Panc1 (cell line): ENCODE measurements at regions not wholly inside any gene's neighbourhood (a gene's known extent, or its start where the extent isn't known, plus 50 kb on each side); places are given as distances from the start of the nearest gene placed in this dataset.

ENCODE experiments used
- ATAC-seq: fragments of 200-7000 bp; cut with Tn5 transposase; 2 replicates; pipeline ENCODE4 v1.9.1; 2020; ENCODE audit warnings: mild to moderate bottlenecking, moderate library complexity
- BruUV-seq: library from RNA; stranded (reverse); fragments of 400-500 nt; replicated peaks from 2 replicates; lab custom pipeline; 2021; lab: Mats Ljungman, UMichigan
- CTCF ChIA-PET: fragments of 300-600 bp; sonication (Branson Sonifier 250); formaldehyde crosslinking; loops from one replicate; lab custom pipeline; 2022; ENCODE audit warnings: antibody characterized with exemption; lab: Charles Lee
- POLR2A ChIA-PET: fragments of 300-600 bp; sonication (Branson Sonifier 250); formaldehyde crosslinking; loops from one replicate; lab custom pipeline; 2022; ENCODE audit warnings: antibody characterized with exemption; lab: Charles Lee
- DNase-seq: peaks from one replicate; pipeline ENCODE4 v3.0.0-alpha.2; 2010; ENCODE audit warnings: low read depth, low spot score
- H3K27ac ChIP-seq: 2 replicates; pipeline ENCODE4 v1.5.1; 2011; ENCODE audit warnings: mild to moderate bottlenecking, low read length, inconsistent platforms
- H3K27me3 ChIP-seq: fragments of 200-500 bp; sonication (Bioruptor generic); 2 replicates; pipeline ENCODE4 v1.6.0; 2014; ENCODE audit warnings: low read length, inconsistent platforms; ENCODE audit not compliant: control insufficient read depth, insufficient read depth
- H3K36me3 ChIP-seq: fragments of 200-500 bp; sonication (Bioruptor generic); 2 replicates; pipeline ENCODE4 v1.5.1; 2014; ENCODE audit warnings: inconsistent platforms, mild to moderate bottlenecking, low read length, moderate library complexity; ENCODE audit not compliant: control insufficient read depth, insufficient read depth
- H3K4me1 ChIP-seq: 2 replicates; pipeline ENCODE4 v1.5.1; 2011; ENCODE audit warnings: inconsistent platforms, mild to moderate bottlenecking, low read length, moderate library complexity; ENCODE audit not compliant: control insufficient read depth, insufficient read depth
- H3K4me3 ChIP-seq, 2 experiments: 2 replicates each; pipeline ENCODE4 v1.5.1; 2011 to 2012; ENCODE audit warnings: low read depth in 2 of 2, low read length in 2 of 2, mild to moderate bottlenecking in 2 of 2, inconsistent platforms in 1 of 2, moderate library complexity in 1 of 2
- H3K9me3 ChIP-seq: fragments of 200-500 bp; sonication (Bioruptor generic); 2 replicates; pipeline ENCODE4 v1.5.1; 2014; ENCODE audit warnings: low read depth, mild to moderate bottlenecking, inconsistent platforms, low read length, moderate library complexity; ENCODE audit not compliant: control insufficient read depth, insufficient read depth
- POLR2AphosphoS5 ChIP-seq: IDR thresholded peaks from 2 replicates; pipeline ENCODE4 v1.6.1; 2012; ENCODE audit warnings: mild to moderate bottlenecking, low read depth, low read length, moderate library complexity
- SIN3A ChIP-seq: IDR thresholded peaks from 2 replicates; pipeline ENCODE4 v1.6.1; 2012; ENCODE audit warnings: low read depth, mild to moderate bottlenecking, low read length, moderate library complexity, borderline replicate concordance; ENCODE audit not compliant: insufficient read depth
- TCF7L2 ChIP-seq: IDR thresholded peaks from 2 replicates; pipeline ENCODE4 v1.6.1; 2011; ENCODE audit warnings: mild to moderate bottlenecking, low read depth, low read length, inconsistent platforms
- in situ Hi-C: cut with HindIII; loops from 2 replicates; pipeline ENCODE4 v1.10.0; 2016; ENCODE audit warnings: low sequenced_read_pairs, low pct_unique_long_range_greater_than_20kb
- intact Hi-C: fragments of 100-400 bp; cut with micrococcal nuclease; formaldehyde crosslinking; loops from one replicate; pipeline ENCODE4 v1.10.0; 2022; ENCODE audit not compliant: unreplicated experiment
- TF ChIP-seq, protein P1 (sequence below), 2 experiments: IDR thresholded peaks; 2 replicates each; pipeline ENCODE4 v1.6.1; 2011 to 2012; ENCODE audit warnings: low read depth in 2 of 2, control low read depth in 1 of 2, low read length in 1 of 2, mild to moderate bottlenecking in 1 of 2, moderate library complexity in 1 of 2; ENCODE audit not compliant: insufficient read depth in 1 of 2
- TF ChIP-seq, protein P2 (sequence below): fragments of 450-650 bp; IDR thresholded peaks from 2 replicates; pipeline ENCODE4 v1.5.1; 2017; ENCODE audit warnings: mild to moderate bottlenecking

DNA sequence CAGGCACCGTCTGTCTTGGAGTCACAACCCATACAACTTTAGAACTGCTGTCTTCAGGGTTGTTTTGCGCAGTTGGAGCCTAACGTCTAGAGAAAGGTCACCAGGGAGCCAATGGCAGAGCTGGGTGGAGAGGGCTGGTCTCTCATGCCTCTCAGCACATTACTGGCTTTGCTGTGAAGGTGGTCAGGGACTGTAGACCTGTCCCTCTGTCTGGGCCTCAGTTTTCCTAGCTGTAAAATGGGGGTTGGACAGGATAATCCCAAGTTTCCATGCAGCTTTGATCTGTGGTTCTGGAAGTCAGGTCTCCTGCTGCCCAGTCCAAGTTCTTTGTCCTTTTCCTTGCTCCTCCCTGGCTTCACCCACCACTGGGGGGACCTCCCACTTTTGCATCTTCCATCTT, 52.2 kb upstream of the EPB41L1 start:
- intact Hi-C loops (no loop called here), in situ Hi-C loops (no loop called here)
- BruUV-seq, result no TSS peak
- no peak for DNase-seq
- POLR2A ChIA-PET, result interaction anchor here (0.5 kb wide), 1 partner anchor 106 kb away, joined by 4 read pairs; no protein-coding TSS in a partner anchor
- CTCF ChIA-PET, result interaction anchor here (0.6 kb wide), 1 partner anchor 486 kb away, joined by 9 read pairs; the partner anchor contains the start of gene SPAG4
- Histone ChIP-seq H3K4me3 (no peak overlapping the region), H3K36me3 (no peaks in the 10 kb centered on the region), H3K27ac (no peak overlapping the region), H3K9me3 (no peaks in the 10 kb centered on the region), H3K27me3 (no peaks in the 10 kb centered on the region), H3K4me1 (no peaks in the 10 kb centered on the region)
- no peak for ATAC-seq
- TF ChIP-seq, protein P1, sequence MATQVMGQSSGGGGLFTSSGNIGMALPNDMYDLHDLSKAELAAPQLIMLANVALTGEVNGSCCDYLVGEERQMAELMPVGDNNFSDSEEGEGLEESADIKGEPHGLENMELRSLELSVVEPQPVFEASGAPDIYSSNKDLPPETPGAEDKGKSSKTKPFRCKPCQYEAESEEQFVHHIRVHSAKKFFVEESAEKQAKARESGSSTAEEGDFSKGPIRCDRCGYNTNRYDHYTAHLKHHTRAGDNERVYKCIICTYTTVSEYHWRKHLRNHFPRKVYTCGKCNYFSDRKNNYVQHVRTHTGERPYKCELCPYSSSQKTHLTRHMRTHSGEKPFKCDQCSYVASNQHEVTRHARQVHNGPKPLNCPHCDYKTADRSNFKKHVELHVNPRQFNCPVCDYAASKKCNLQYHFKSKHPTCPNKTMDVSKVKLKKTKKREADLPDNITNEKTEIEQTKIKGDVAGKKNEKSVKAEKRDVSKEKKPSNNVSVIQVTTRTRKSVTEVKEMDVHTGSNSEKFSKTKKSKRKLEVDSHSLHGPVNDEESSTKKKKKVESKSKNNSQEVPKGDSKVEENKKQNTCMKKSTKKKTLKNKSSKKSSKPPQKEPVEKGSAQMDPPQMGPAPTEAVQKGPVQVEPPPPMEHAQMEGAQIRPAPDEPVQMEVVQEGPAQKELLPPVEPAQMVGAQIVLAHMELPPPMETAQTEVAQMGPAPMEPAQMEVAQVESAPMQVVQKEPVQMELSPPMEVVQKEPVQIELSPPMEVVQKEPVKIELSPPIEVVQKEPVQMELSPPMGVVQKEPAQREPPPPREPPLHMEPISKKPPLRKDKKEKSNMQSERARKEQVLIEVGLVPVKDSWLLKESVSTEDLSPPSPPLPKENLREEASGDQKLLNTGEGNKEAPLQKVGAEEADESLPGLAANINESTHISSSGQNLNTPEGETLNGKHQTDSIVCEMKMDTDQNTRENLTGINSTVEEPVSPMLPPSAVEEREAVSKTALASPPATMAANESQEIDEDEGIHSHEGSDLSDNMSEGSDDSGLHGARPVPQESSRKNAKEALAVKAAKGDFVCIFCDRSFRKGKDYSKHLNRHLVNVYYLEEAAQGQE (IDR thresholded peaks at IDR 0.05; ENCODE audit: insufficient read depth in 1 of 2, low read depth in 2 of 2, low read length in 1 of 2), result no peak
- no peak for TF ChIP-seq TCF7L2
- no peak for TF ChIP-seq POLR2AphosphoS5

DNA sequence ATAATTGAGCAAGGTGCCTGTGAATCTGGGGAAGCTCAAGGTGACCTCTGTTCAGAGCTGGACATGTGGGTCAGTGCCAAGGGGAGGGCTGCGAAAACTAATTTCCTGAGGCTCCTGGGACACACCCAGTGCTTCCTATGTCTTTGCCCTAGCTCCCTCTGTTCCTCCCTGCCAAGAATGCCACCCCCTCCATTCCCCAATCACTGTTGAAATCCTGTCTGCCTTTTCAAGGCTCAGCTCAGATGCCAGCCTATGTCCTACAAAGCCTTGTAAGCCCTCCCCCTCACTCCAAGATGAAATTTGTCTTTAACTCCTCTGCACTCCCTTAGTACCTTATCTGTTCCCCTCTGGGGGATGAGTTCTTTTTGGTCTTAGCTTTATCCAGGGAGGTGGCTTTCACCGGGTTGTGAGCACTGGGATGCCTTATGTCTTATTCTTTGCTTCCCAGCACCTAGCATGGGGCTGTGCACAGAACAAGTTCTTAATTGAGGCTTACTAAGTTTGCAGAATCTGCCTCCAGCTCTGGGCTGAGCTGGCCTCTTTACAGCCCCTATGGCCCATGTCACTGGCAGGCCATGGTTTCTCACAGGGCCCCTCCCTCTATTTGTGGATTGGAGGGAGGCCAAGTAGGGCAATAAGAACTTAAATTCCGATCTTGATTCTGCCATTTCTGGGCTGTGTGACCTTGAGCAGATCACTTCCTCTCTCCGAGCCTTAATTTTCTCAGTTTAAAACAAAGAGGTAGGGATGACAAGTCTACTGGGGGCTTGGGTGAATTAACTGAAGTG, 51.5 kb upstream of the EPB41L1 start:
- in situ Hi-C loops, result no loop called here
- H3K9me3 ChIP-seq, result no peaks in the 10 kb centered on the region
- ATAC-seq, result no peak
- POLR2A ChIA-PET, result interaction anchor here (0.5 kb wide), 1 partner anchor 107 kb away, joined by 4 read pairs; no protein-coding TSS in a partner anchor
- no peaks in the 10 kb centered on the region for H3K36me3 ChIP-seq
- H3K4me3 ChIP-seq, result no peak overlapping the region
- CTCF ChIA-PET, result no interaction called here
- no TSS peak for BruUV-seq
- no peak for TF ChIP-seq SIN3A
- TF ChIP-seq, protein P1 (IDR thresholded peaks at IDR 0.05; ENCODE audit: insufficient read depth in 1 of 2, low read depth in 2 of 2, low read length in 1 of 2), result no peak
- no peak for TF ChIP-seq TCF7L2
- TF ChIP-seq, protein P2, sequence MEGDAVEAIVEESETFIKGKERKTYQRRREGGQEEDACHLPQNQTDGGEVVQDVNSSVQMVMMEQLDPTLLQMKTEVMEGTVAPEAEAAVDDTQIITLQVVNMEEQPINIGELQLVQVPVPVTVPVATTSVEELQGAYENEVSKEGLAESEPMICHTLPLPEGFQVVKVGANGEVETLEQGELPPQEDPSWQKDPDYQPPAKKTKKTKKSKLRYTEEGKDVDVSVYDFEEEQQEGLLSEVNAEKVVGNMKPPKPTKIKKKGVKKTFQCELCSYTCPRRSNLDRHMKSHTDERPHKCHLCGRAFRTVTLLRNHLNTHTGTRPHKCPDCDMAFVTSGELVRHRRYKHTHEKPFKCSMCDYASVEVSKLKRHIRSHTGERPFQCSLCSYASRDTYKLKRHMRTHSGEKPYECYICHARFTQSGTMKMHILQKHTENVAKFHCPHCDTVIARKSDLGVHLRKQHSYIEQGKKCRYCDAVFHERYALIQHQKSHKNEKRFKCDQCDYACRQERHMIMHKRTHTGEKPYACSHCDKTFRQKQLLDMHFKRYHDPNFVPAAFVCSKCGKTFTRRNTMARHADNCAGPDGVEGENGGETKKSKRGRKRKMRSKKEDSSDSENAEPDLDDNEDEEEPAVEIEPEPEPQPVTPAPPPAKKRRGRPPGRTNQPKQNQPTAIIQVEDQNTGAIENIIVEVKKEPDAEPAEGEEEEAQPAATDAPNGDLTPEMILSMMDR, result no peak
- no peak for TF ChIP-seq POLR2AphosphoS5
- intact Hi-C loops, result no loop called here
- H3K27me3 ChIP-seq, result no peaks in the 10 kb centered on the region
- H3K4me1 ChIP-seq, result no peaks in the 10 kb centered on the region
- no peak overlapping the region for H3K27ac ChIP-seq
- no peak for DNase-seq
